ENCODE measurements at regions not wholly inside any gene's neighbourhood (a gene's known extent, or its start where the extent isn't known, plus 50 kb on each side); places are given as distances from the start of the nearest gene placed in this dataset.
"Not testable (repeated sequence)": the region's sequence is repeated elsewhere in the genome, so short reads cannot be mapped to it uniquely, and the experiment has no call there.

DNA sequence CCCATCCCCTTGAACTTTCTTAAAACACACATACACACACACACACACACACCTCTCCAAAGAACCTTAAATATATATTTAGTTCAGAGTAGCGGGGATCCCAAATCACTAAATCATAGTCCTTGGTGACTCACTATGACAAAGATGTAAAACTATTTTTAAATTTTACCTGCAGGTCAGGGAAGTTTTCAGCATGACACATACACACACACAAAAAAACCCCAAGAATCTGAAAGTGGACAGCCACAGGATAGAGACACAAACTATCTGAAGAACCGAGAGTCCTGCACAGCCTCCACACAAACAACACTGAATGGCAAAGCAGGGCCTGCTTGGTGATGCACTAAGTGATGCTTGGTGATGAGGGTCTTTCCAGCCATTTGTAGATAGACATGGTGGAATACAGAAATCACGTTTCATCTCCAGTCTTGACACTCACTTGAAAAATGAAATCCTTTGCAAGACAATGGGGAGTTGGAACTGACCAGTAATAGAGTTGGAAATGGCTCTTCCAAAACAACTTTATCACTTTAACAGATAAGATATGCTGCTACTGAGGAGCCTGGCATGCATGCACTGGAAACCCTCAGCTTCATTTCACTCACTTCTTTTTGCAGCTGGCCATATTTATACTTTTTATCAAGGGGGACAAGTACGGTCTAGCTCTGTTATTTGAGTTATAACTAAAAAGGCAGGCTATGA, 307.3 kb downstream of the RAPGEF2 start:
- DNase-seq, result no peak
- in situ Hi-C loops (cut with MboI; ENCODE audit: low pct_unique_long_range_greater_than_20kb, low sequenced_read_pairs), result no loop called here

DNA sequence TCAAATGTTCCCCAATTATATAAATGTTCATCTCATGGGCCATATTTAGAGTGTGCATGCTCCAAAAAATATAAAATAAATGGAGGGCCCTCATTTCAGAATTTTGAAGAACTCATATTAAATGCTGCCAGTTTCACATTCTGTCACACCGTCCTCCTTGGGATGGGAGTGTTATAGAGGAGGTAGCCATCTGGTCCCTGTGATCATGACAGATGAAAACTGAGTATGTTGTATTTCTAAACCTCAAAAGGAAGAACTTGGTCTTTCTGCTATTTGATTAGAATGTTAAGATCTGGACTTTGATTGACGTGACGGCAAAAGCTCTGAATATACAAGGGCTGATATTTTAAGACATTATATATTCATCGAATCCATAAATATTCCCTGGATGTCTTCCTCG, 308.0 kb downstream of the RAPGEF2 start:
- in situ Hi-C loops (cut with MboI; ENCODE audit: low pct_unique_long_range_greater_than_20kb, low sequenced_read_pairs), result no loop called here
- no peak for DNase-seq

DNA sequence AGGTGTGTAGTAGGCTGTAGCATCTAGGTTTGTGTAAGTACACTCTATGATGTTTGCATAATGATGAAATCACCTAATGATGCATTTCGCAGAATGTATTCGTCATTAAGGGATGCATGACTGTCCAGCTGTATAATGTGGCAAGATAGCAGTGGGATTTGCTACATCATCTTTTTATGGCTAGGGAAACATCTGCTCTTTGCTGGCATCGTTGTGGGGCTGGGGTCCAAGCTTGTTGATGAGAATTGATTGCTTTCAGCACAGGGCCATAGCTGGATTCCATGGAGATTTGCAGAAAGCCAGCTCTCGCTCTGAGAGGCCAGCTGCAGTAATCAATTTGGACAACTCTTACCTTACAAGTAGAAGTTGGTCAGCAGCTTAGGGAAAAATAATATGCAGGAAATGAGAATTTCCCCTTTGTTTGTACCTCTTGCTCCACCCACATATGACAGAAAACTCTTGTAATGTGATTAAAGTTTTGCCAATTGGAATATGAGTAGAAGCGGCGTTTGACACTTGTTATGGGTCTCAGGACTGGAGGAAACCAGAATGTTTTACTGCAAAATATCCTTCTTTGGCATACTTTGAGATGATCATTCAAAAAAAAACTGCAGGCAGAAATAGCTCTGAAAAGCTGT, 310.5 kb downstream of the RAPGEF2 start:
- in situ Hi-C loops (cut with MboI; ENCODE audit: low pct_unique_long_range_greater_than_20kb, low sequenced_read_pairs), result no loop called here
- no peak for DNase-seq

- in situ Hi-C loops (cut with MboI; ENCODE audit: low pct_unique_long_range_greater_than_20kb, low sequenced_read_pairs), result no loop called here
- no peak for DNase-seq
Measured at GRCh38 chr4:159414305-159414704, 311.4 kb downstream of the RAPGEF2 start.

DNA sequence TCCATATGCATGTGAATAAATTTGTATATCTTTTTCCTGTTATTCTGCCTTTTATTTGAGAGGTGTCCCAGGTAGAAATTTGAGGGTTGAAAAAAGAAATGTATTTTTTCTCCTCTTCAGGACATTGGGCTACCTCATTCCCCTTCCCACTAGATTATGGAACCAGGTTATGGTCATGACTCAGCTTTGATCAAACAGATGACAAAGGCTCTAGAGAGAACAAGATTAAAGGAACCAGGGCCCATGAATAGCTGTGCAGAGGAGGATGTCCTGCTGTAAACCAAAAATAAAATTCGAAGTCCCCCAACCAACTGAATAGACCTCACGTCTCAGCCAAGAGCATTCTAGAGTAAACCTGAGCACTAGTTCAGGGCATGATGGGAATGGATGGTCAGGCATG, 313.2 kb downstream of the RAPGEF2 start:
- in situ Hi-C loops (cut with MboI; ENCODE audit: low pct_unique_long_range_greater_than_20kb, low sequenced_read_pairs), result no loop called here
- DNase-seq, result no peak

DNA sequence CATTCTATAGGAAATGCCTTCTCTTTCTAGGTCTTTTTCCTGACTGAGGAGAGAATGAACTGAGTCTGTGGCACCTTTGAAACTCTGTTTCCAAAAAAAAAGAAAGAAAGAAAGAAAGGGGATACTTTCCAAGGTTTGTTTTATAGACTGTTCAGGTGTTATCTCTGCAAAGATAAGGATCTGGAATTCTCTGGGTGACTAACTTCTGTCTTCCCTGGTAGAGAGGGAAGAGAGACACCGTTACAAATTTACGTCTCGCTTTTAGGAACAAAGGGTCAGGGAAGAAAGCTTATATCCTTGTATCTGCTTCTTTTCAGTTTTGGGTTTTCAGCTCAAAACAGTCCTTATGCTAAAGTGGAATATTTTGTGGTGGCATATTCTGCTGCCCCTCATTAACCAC, 314.1 kb downstream of the RAPGEF2 start:
- no peak for DNase-seq
- in situ Hi-C loops (cut with MboI; ENCODE audit: low pct_unique_long_range_greater_than_20kb, low sequenced_read_pairs), result no loop called here

DNA sequence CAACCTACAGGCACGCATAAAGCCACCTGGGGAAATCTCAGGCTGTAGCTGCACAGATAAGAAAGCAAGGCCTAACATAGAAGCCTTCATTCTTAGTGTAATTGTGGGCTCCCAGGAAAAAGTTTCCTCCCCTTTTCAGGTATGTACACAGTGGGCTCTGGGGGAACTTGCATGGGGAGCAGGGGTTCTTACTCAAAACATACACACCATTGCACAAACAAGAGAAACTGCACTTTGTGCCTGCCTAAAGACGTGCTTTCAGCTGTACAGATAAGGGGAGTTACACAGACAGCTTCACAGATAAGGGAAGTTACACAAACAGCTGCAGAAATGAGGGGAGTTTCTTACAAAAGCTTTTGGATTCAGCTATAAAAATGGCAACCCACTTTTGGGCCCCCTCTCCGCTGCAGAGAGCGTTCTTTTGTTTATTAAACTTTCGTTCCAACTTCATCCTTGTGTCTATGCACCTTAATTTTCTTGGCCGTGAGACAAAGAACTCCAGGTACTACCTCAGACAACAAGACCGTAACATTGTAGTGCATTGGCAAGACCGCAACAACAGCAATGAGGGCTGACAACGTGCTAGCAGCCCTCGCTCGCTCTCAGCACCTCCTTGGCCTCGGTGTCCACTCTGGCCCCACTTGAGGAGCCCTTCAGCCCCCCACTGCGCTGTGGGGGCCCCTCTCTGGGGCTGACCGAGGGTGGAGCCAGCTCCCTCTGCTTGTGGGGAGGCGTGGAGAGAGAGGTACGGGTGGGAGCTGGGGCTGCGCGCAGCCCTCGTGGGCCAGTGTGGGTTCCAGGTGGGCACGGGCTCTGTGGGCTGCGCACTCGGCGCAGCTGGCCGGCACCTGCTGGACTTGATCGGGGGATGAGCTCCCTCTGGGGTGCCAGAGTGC, 317.5 kb downstream of the RAPGEF2 start:
- in situ Hi-C loops (cut with MboI; ENCODE audit: low pct_unique_long_range_greater_than_20kb, low sequenced_read_pairs), result no loop called here
- DNase-seq, result no peak

- DNase-seq; in situ Hi-C loops (cut with MboI; ENCODE audit: low pct_unique_long_range_greater_than_20kb, low sequenced_read_pairs): not testable (repeated sequence)
Measured at GRCh38 chr4:159421058-159421419, 318.2 kb downstream of the RAPGEF2 start.

GRCh38 chr4:159422019-159422418, 319.1 kb downstream of the RAPGEF2 start:
- DNase-seq, result no peak
- in situ Hi-C loops (cut with MboI; ENCODE audit: low pct_unique_long_range_greater_than_20kb, low sequenced_read_pairs), result no loop called here

- in situ Hi-C loops (cut with MboI; ENCODE audit: low pct_unique_long_range_greater_than_20kb, low sequenced_read_pairs), result no loop called here
Measured at GRCh38 chr4:159422626-159423025, 319.7 kb downstream of the RAPGEF2 start.

DNA sequence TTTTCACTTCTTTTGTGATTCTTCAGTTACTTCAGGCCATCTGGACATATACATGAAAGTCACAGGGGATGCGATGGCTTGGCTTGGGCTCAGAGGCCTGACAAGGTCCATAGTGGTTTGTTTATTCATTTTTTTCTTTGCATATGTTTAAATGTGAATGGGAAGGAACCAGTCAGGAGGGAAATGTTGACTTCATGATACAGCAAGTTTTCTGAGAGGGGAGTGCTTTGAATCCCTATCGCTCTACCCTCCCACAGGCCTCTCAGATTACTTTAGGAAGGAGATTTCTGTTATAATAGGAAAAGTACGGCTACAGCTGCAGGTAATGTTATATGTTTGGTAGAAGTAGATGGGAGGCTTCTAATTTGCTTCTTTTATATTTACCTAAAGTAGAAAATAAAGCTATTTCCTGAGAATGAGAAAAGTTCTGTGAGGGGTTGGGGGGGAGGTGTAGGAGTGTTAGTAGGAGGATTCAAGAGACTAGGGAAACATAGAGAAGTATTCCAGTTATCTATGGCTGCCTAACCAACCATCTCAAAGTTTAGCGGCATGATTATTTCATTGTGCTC, 322.9 kb downstream of the RAPGEF2 start:
- in situ Hi-C loops (cut with MboI; ENCODE audit: low pct_unique_long_range_greater_than_20kb, low sequenced_read_pairs), result loop anchor here (25.0 kb wide), 1 partner anchor 564 kb away; no protein-coding TSS in a partner anchor
- DNase-seq, result no peak

More at GRCh38 chr4:159422626-159423025, 319.7 kb downstream of the RAPGEF2 start:
- no peak for DNase-seq

- DNase-seq, result no peak
- in situ Hi-C loops (cut with MboI; ENCODE audit: low pct_unique_long_range_greater_than_20kb, low sequenced_read_pairs), result loop anchor here (25.0 kb wide), 1 partner anchor 566 kb away; no protein-coding TSS in a partner anchor
Measured at GRCh38 chr4:159428293-159428692, 325.4 kb downstream of the RAPGEF2 start.

GRCh38 chr4:159428975-159429692, 326.3 kb downstream of the RAPGEF2 start:
- in situ Hi-C loops (cut with MboI; ENCODE audit: low pct_unique_long_range_greater_than_20kb, low sequenced_read_pairs), result loop anchor here (25.0 kb wide), 1 partner anchor 567 kb away; no protein-coding TSS in a partner anchor

DNA sequence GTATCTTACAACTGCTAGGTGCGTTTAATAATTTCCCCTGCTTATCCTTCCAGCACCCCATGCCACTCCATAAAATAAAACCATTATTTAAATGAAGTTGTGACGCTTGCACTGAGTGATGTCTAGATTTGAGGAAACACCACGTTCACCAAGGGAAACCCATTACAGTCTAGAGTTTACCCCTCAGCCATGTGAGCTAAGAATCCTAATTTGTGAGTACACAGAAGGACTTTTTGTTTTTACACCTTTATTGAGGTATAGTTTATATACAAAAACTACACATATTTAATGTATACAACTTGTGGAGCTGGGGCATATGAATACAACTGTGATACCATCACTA, 326.8 kb downstream of the RAPGEF2 start:
- DNase-seq, result no peak
- in situ Hi-C loops (cut with MboI; ENCODE audit: low pct_unique_long_range_greater_than_20kb, low sequenced_read_pairs), result loop anchor here (25.0 kb wide), 1 partner anchor 567 kb away; no protein-coding TSS in a partner anchor

More at GRCh38 chr4:159428975-159429692, 326.3 kb downstream of the RAPGEF2 start:
- peak; percentile 13 for DNase-seq

- in situ Hi-C loops (cut with MboI; ENCODE audit: low pct_unique_long_range_greater_than_20kb, low sequenced_read_pairs), result loop anchor here (25.0 kb wide), 1 partner anchor 569 kb away; no protein-coding TSS in a partner anchor
- no peak for DNase-seq
Measured at GRCh38 chr4:159430896-159431295, 328.0 kb downstream of the RAPGEF2 start.

DNA sequence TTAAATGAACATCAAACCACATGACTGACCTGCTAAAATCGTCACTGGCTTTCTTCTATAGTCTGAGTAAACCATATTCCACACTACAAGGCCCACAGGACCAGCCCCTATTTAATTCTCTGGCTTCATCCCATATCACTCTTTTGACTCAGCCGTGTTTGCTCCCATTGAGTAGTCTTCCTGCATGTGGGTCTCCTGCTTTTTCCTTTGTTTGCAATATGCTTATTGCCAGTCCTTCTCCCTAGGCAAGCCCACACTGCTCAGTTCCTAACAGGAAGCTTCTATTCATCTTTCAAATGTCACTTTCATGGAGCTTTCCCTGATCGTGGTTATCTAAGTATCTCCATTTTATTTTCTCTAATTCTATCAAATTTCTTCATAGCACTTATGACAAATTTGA, 329.6 kb downstream of the RAPGEF2 start:
- in situ Hi-C loops (cut with MboI; ENCODE audit: low pct_unique_long_range_greater_than_20kb, low sequenced_read_pairs), result loop anchor here (25.0 kb wide), 1 partner anchor 570 kb away; no protein-coding TSS in a partner anchor

GRCh38 chr4:159433337-159433736, 330.5 kb downstream of the RAPGEF2 start:
- in situ Hi-C loops (cut with MboI; ENCODE audit: low pct_unique_long_range_greater_than_20kb, low sequenced_read_pairs), result loop anchor here (25.0 kb wide), 1 partner anchor 571 kb away; no protein-coding TSS in a partner anchor
- no peak for DNase-seq

More for the DNA sequence above, 329.6 kb downstream of the RAPGEF2 start:
- no peak for DNase-seq

DNA sequence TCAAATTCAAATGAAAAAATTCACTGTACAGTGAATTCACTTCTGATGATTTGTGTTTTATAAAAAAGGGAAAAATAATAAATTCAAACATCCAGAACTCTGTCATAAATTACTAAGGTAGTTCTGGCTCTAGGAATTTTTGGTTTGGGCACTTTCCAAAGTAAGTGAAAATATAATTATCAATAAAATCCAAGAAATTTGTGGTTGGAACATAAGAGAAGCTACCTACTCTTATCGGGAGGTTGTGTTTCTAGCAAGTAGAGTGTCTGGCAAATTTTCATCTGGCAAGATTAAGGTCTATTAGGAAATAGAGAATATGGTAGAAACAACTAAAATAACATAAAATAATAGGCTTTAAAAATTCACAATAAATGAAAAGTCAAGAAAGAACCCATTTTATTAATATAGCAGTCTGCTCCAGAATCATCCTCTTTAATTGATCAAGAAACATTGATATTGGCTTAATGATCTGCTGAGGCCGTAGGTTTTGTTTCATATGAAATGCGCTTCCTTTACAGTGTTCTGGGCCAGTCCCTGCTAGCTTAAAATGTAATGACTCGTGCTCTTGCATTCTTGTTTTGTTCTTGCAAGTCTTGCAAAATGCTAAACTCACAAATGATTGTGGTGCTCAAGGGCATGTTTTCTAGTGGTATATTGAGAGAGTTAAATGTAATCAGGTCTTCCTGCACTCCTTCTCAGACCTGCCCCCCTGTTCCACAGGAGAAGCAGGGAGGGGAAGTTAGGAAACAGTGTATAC, 331.4 kb downstream of the RAPGEF2 start:
- in situ Hi-C loops (cut with MboI; ENCODE audit: low pct_unique_long_range_greater_than_20kb, low sequenced_read_pairs), result loop anchor here (25.0 kb wide), 1 partner anchor 572 kb away; no protein-coding TSS in a partner anchor
- DNase-seq, result no peak

Measured in KBM-7 (cell line).